ENCODE measurements at regions not wholly inside any gene's neighbourhood (a gene's known extent, or its start where the extent isn't known, plus 50 kb on each side); places are given as distances from the start of the nearest gene placed in this dataset.

DNA sequence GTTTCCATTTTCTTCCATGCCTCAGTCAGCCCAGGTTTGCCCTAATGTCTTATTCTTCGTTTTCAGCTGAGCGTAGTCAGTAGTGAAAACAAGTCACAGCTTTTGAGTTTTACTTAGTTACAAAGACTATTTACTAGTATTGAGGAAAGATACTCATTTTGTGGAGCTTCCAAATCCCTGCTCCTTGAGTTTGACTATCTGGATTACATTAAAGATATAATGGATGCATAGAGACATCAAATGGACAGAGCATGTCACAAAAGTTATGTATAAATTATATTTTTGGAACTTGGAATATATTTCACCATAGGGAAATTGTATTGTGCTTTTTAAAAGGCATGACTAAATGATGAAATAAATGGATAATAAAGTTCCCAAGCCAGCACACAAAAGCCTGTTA, 54.6 kb upstream of the AKAP13 start:
- TF ChIP-seq POLR2AphosphoS5 (IDR thresholded peaks at IDR 0.05; ENCODE audit: low read depth, low read length) (no peak), TAF1 (IDR thresholded peaks at IDR 0.05; ENCODE audit: borderline replicate concordance, insufficient read depth, low read length) (no peak), FOXP2 (optimal IDR thresholded peaks at IDR 0.05; ENCODE audit: borderline replicate concordance, extremely low read depth, extremely low read length, insufficient read depth) (no peak), SIN3A (IDR thresholded peaks at IDR 0.05; ENCODE audit: borderline replicate concordance, insufficient read depth, low read length) (no peak)

Measured in PFSK-1 (cell line).